Dermis microvascular lymphatic vessel endothelial cell (primary cell): ENCODE measurements at regions not wholly inside any gene's neighbourhood (a gene's known extent, or its start where the extent isn't known, plus 50 kb on each side); places are given as distances from the start of the nearest gene placed in this dataset.

Source experiments
- DNase-seq, 2 donors: peaks; one replicate each; pipeline versions ENCODE4 v3.0.0 to v3.0.0-alpha.2; 2010; ENCODE audit warnings: low read depth in 2 of 2

DNA sequence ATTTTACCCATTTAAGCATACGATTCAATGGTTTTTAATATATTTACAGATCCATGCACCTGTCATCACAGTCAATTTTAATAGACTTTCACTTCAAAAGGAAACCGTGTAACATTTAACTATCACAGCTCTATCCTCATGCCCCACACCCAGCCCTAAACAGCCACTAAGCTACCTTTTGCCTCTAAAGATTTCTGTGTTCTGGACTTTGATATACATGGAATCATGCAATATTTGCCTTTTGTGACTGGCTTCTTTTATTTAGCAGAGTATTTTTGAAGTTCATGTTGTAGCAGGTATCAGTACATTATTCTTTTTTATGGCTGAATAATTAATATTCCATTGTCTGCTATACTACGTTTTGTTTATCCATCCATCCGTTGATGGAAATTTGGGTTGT lies 50.3 kb upstream of the STX16 start:
- DNase-seq: no peak

- no peak for DNase-seq
Measured at GRCh38 chr20:58599966-58600365, 51.1 kb upstream of the STX16 start.

DNA sequence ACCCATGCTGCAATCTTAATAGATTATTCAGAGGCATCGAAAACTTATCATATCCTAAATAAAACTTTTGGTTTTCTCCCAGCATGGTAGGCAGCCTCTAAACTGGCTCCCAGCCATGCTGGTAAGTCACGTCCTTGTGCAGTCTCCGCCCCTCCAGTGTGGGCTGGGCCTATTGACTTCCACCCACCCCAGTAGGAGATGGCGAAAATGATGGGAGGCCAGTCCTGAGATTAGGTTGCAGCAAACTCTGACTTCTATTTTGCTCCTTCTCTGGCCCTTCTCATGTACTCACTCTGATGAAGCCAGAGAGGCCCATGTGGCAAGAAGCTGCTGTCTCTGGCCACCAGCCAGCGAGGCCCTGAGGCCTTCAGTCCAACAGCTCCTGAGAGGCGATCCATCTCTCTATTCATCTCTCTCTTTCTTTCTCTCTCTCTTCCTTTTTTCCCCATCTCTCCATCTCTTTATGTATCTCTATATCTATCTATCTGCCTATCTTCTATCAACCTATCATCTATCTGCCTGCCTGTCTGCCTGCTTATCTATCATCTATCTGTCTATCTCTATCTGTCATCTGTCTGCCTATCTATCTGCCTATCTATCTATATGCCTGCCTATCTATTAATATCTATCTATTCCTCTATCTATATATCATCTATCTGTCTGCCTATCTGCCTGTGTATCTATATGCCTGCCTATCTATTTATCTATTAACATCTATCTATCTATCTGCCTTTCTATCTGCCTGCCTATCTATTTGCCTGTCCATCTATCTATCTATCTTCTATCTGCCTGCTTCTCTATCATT lies 52.7 kb upstream of the STX16 start:
- no peak for DNase-seq

DNA sequence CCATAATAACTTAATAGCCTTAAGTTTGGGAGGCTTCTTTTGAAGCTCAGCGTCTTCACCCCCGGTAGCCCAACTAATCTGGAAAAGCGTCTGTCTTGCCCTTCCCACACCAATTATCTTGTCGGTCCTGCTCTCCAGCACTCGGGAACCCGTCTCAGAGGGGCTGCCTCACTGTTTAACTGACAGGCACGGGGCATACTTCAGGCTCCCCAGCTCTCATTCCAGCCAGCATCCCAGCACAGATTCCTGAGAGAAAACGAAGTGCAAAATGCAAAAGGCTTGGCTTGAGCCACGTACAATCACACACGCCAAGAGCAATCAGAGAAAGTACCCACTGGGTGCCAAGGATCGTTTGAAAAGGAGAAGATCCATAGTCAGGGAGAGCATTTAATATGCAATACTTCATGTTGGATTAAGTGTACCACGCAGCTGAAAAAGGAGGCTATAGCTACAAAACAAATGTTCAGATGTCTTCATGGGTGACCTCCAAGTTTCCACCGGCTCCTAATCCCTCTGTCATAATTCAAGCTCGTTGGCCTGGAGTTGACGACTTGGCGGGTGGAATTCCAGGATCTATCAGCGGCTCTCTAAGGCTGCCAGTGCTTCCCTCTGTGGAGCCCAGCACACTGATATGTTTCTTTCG lies 53.7 kb upstream of the STX16 start:
- no peak for DNase-seq

- DNase-seq: no peak
Measured at GRCh38 chr20:58596750-58597248, 54.3 kb upstream of the STX16 start.

DNA sequence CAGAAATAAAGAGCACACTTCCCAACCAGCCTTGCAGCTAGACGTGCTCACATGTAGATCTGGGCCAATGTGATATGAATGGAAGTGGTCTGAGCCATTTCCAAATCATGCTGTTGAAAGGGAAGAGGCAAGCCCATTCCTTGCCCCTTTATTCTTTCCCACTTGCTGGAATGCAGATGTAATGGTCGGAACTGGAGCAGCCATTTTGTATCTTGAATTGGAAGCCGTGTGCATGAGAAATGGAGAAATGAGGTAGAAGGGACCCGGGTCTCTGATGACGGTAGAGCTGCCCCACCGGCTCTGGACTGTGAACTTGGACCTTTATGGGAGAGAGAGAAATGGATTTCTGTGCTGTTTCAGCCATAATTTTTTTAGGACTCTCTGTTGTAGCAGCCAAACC lies 54.8 kb upstream of the STX16 start:
- no peak for DNase-seq

GRCh38 chr20:58595167-58595566 lies 55.9 kb upstream of the STX16 start:
- no peak for DNase-seq

- peak in 1 of 2 donors; percentile 57 for DNase-seq
Measured at GRCh38 chr20:58593880-58594638, 57.0 kb upstream of the STX16 start.

DNA sequence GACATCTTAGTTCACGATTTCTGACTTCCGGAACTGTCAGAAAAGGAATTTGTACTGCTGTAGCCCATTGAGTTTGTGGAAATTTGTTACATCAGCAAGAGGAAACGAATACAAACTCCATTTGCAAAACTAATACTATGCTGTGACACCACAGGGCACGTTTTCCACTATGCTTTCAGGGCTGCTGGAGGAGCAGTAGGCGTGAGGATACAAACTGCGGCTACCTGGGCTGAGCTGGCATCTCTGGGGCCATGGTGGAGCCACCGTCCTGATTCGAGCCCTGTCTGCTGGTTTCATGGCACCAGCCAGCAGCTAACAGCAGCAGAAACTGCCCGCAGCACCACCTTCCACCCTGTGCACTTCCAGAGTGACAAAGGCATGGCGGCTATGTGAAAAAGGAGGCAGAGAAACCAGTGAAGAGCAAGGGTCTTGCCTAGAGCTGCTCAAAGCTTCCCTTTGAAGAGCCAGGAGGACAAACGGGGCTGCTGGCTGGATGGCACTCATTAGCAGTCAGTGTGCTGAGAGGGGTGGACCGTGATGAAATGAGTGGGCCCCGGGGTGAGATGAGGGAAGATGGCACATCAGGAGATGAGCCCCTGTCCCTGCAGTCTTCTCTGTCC lies 58.9 kb upstream of the STX16 start:
- no peak for DNase-seq

- no peak for DNase-seq
Measured at GRCh38 chr20:58590679-58591473, 60.2 kb upstream of the STX16 start.

DNA sequence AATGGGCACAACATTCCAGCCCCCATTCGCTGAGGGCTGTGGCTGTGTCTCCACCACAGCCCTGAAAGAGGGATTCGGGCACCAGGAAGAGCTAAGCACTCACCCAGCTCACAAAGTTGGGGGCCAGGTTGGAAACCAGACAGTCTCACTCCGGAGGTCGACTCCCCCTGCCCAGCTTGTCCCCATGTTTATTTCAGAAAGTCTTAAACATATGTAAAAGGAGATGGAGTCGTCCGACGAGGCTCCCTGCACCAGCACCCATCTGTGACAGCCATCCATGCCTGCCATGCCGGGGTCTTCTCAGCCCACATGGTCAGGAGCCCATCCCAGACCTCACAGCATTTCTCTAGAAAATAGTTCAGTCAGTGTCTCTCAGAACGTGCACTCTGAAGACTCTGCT lies 63.6 kb upstream of the STX16 start:
- no peak for DNase-seq

DNA sequence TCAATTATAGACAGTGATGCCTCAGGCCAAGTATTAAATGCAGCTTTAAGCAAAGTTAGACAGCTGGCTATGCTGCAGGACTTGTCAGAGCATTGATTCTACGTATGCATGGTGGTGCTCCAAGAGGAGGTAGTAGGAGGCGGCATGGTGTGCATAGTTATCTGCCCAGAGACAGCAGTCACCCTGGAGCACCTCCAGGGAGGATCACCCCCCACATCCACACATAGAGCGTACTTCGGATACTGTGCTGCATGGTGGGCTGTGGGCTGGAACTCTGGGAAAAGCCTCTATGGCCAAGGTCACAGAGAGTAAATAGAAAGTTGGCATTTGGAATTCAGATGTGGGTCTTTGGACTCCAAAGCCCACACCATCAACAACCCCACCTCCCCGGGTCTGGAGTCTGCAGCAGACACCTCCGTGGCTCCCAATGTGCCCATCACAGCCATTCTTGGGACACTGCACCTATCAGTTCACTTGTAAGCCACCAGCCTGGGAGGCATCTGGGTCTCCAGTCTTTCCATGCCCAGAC lies 64.5 kb upstream of the STX16 start:
- DNase-seq: no peak

DNA sequence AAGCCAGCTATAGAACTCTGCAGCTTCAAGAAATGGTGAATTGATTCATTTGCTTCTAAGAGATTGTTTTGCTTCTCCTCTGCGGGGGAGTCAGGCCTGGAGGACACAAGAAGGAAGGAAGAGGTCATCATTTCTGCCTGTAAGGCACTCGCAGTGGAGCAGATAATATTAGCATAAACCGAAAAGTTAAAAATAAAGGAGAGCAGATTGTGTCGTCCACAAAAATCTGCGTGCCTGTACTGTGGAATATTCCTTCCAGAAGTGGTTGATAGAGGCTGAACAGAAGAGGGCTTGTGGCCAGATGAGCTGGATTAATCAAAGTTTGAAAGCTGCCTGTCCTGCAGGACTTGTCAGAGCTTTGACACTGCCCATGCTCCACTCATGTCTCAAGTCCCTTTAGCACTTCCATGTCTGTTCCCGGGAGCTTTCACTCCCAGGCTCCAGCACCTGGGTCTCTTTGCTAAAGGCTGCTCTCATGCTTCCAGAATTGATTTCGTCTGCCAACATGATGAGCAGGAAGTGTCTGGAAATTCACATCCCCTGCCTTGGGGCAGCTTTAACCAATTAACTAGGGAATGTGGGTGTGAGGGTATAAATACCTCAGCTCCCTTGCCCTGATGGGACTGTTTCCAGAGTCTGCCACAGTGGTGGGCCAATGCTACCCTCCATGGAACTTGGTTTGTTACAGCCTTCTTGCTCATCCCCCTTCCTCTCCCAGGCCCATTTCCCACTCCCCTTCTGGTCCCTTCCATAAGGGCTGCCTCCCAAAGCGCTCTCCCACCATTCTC lies 65.1 kb upstream of the STX16 start:
- no peak for DNase-seq

DNA sequence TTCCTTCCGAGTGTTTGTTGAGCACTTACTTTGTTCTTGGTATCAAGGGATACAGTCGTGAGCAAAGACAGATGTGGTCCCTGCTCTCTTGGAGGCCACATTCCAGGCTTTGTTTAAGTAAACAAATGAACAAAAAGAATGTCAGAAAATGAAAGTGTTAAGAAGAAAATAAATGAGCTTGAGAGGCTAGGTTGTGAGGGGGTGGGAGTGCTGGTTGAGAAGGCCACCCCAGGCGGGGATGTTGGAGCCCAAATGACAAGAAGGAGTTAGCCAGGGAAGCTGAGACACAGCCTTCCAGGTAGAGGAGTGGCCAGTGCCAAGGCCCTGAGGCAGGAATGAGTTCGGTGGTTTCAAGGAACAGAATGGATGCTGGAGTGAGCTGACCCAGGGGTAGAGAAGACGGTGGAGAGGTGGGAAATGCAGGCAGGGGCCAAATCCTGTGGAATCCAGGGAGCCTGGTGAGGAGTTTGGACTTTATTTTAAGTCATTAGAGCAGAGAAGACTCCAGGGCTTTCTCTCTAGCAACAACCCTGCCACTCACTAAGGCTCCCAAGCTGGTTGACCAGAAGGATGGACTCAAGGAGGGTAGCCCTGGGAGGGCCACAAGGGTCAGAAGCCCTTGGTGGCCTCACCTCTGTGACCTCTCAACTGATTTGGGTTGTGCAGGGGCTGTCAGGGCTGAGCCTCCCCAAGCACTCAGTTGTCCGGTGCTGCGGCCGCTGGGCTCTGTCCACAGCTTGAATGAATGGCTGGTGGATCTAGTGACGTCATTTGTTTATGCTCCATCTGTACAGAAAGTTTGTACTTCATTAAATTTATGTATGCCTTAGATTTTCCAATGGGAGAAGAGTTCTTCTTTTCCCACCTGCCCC lies 66.0 kb upstream of the STX16 start:
- DNase-seq: no peak

DNA sequence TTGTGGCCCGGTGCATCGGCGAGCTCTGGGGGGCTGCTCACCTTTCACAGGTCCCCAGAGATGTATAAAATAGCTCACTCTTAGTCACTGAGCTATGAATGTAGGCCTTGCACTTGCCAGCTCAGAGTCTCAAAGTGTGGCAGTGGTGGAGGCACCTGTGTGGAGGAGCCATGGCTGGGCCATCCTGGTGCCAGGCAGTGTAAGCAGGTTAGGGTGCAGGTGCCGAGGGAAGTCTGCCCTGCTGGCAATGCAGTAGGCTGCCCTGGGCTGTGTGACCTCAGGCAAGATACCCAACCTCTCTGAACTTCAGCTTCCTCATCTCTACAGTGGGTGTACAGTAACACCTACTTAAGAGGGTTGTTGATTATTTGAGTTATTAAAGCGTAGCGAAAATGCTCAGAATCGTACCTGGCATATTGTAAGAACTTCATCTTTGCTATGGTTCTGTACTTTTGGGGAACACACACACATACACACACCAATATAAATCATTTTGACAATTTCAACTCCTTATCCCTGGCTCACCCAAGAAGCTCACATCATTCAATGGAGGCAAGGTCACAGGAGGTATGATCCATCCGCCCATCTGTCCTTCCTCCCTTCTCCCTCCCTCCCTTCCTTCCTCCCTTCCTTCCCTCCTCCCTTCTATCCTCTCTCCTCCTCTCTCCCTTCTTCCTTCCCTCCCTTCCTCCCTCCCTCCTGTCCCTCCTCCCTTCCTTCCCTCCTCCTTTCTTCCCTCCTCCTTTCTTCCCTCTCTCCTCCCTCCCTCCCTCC lies 66.8 kb upstream of the STX16 start:
- DNase-seq: no peak

DNA sequence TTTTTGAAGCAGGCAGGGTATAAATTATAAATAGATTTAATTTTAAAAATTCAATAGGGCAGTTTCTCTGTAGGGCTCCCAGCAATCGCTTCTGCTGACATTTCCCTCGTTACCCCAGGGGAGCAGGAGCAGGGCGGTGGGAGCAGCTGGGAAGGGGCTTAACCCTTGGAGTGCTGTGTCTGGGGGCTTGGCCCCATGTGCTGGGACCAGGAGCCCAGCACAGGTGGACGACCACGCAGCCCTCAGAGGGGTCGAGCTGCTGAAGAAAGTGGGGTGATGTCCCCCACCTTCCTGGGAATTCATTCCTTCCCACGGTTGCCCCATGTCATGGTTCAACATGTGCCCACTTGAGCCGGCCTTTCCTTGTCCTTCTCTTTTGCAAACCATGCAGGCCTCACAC lies 67.5 kb upstream of the STX16 start:
- DNase-seq: no peak

GRCh38 chr20:58583176-58583575 lies 67.9 kb upstream of the STX16 start:
- no peak for DNase-seq

DNA sequence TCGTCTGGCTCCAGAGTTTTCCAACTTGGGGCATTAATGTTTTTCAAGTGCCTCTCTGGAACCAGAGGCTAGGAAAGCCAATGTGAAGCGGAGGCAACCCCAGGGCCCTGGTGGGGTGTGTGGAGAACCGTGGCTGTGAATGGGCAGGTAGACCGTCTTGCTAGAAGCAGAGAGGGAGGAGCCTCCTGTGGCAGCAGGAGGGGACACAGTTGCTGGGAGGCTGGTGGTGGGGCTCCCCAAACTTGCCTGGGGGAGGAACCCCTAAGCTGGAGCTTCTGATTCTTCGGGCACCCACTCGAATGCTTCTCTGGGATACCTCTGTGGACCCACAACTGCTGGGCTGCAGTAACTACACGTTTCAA lies 65.3 kb upstream of the APCDD1L start:
- no peak for DNase-seq
